Breast epithelium (tissue), 3 donors: ENCODE measurements at regions not wholly inside any gene's neighbourhood (a gene's known extent, or its start where the extent isn't known, plus 50 kb on each side); places are given as distances from the start of the nearest gene placed in this dataset.

Experiments
- CTCF ChIP-seq, 3 donors: fragments of 450-650 bp; IDR thresholded peaks; one replicate each; pipeline ENCODE4 v1.5.1; 2016 to 2017; ENCODE audit warnings: antibody characterized with exemption in 3 of 3, mild to moderate bottlenecking in 3 of 3, moderate library complexity in 3 of 3
- POLR2A ChIP-seq: fragments of 450-650 bp; IDR thresholded peaks from one replicate; pipeline ENCODE4 v1.6.1; 2016; ENCODE audit warnings: antibody characterized with exemption, mild to moderate bottlenecking, moderate library complexity
- POLR2AphosphoS5 ChIP-seq, 3 donors: sonication (generic); formaldehyde crosslinking; IDR thresholded peaks; one replicate each; pipeline ENCODE4 v1.6.1; 2017; ENCODE audit warnings: antibody characterized with exemption in 3 of 3

- no peak for TF ChIP-seq CTCF (IDR thresholded peaks at IDR 0.05)
- TF ChIP-seq POLR2A, result no peak
- no peak for TF ChIP-seq POLR2AphosphoS5 (IDR thresholded peaks at IDR 0.05)
Measured at GRCh38 chr20:30892541-30893345, 364.7 kb upstream of the DEFB115 start.
